Stimulated activated CD4-positive, alpha-beta T cell treated with anti-CD3 and anti-CD28 coated beads, Interleukin-2, amount 100 ng/mL, for 24 hours (primary cell): ENCODE measurements at regions not wholly inside any gene's neighbourhood (a gene's known extent, or its start where the extent isn't known, plus 50 kb on each side); places are given as distances from the start of the nearest gene placed in this dataset.
A peak's percentile ranks its signal among the peaks of the same experiment; 100 is the strongest.

Experiments
- DNase-seq, 2 donors: peaks; one replicate each; pipeline ENCODE4 v3.0.0-alpha.2; 2020

DNA sequence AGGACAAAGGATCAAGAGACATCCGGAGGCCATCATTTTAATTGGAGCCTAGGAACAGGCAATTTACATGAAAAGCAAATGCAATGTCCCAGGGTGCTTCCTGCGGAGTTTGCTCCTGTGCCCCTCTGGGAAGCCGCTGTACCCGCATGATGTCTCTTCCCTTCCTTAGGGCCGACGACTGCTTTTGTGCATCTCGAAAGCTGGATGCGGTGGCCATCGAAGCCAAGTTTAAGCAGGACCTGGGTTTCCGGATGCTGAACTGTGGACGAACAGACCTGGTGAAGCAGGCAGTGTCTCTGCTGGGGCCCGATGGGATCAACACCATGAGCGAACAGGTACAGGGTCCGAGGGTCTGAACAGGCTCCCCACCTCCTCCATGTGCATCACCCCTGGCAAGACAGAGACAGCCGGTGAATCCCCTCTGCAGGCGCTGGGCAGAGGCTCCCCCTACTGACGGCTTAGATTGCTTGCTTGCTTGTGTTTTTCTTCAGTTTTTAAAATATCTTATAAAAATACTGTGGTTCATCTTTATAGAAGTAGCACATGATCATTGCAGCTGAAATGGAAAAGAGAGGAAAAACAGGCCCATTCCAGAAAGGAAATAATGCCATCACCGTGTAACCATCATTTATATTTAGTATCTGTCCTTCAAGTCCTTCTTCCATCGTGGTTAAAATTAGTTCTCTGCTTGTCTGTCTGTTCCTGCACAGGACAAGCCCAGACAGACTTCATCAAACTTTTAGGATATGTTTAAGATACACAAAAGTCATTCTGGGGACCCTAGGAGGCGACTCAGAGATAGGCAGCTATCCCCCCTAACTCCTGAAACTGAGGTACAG lies 75.4 kb upstream of the PWP1 start:
- DNase-seq: peak; percentile 22 to 36

DNA sequence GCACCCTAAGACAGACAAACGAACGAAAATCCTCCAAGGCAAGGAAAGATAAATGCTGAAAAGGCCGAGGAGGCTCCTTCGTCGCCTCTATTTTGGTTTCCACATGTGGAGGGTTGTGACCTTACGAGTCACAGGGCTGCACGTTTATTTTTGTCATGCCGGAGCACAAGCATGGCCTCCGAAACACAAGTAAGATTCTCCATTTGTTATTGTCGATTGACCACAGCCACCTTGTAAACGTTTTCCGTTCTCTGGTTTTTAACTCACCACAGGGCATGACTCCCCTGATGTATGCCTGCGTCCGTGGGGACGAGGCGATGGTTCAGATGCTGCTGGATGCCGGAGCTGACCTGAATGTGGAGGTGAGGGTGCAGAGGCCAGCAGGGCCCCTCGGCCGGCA lies 73.1 kb upstream of the PWP1 start:
- no peak for DNase-seq

DNA sequence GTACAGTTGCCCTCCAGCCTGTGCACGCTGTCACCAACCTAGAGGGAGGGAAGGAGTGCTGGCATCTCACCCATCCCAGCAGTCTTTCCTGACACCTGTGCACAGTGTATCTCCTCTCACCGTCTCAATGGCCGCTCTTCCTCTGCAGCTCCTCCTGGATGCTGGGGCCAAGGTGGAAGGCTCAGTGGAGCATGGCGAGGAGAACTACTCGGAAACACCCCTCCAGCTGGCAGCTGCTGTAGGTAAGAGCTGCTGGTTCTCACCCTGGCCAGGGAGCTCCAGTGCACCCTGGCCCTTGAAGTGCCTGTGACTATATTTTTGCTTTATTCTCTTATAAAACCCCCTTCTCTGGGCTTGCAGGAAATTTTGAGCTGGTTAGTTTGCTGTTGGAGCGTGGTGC lies 68.7 kb upstream of the PWP1 start:
- no peak for DNase-seq

DNA sequence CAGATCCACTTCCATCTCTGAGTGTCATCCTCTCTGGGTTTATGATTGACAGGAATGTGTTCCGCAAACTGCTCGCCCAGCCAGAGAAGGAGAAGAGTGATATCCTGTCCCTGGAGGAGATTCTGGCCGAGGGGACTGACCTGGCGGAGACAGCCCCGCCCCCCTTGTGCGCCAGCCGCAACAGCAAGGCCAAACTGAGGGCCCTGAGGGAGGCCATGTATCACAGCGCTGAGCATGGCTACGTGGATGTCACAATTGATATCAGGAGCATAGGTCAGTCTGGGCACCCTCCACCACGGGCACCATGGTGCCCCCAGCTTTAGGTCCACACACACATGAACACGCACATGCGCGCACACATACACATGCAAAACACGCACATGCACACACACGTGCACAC lies 67.5 kb upstream of the PWP1 start:
- DNase-seq: no peak

DNA sequence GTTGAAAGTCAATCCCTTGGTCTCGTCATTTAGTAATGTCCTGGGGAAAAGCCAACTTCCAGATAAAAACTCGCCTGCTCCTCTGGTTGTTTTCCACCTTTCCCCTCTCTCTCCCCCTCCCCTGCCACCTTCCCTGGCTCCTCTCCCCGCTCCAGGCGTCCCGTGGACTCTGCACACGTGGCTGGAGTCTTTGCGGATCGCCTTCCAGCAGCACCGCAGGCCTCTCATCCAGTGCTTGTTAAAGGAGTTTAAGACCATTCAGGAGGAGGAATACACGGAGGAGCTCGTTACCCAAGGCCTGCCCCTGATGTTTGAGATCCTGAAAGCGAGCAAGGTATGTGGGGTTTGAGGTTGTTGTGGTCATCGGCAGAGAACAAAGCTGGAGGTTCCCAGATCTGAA lies 65.8 kb upstream of the PWP1 start:
- no peak for DNase-seq

DNA sequence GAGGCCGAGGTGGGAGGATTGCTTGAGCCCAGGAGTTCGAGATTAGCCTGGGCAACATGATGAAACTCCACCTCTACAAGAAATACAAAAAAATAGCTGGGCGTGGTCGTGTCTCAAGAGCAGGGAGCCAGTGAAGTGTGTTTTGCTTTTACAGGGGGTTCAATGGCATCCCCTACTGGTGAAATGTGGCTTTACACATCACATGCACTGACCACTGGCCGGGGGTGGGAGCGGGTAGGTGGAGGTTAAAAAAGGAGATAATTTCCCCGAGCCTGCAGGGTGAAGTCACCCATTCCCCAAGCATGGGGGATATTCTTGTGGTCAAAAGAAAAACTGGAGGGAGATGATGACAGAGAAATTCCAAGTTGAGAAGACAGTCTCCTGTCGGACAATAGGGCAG lies 63.6 kb upstream of the PWP1 start:
- DNase-seq: peak in 1 of 2 donors; percentile 8

DNA sequence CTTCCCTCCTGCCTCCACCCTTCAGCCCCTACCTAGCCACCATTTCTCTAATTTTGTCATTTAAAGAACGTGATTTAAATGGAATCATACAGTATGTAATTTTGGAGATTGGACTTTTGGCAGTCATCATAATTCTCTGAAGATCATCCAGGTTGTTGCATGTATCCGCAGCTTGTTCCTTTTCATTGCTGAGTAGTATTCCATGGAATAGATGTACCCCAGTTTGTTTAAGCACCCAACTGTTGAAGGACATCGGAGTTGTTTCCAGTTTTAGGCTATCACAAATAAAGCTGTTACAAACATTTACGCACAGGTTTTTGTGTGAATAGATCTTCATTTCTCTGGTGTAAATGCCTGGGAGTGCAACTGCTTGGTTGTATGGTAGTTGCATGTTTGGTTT lies 61.1 kb upstream of the PWP1 start:
- no peak for DNase-seq

DNA sequence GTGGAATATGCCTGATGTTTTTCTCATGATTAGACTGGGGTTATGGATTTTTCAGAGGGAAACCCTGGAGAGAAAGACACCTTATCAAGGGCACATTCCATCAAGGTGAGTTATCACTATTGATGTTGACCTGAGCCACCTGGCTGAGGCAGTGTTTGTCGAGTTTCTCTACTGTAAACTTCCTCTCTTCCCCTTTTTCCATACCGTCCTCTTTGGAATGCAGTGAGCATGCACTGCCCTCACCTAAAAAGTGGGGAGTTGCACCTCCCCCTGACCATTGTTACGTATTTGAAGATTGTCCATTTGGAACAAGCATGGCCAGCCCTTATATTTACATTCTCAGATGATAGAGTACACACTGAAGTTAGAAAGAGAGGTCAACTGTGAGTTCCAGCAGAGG lies 53.9 kb upstream of the PWP1 start:
- no peak for DNase-seq

DNA sequence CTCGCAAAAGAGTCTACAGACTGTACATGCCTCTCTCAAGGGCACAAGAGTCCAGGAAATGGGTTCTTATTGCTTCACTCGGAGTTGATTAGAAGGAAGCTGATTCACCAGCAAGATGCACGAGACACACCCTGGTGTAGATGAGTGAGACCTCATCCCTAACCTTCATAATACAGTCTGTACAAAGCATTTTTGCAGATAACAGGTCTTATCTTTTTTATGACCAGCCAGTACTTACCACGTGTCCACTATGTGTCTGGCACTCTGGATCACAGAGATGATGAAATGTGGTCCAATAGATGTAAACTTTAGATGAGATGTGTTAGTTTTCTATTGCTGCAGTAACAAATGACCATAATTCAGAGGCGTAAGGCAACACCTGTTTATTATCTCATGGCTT lies 53.4 kb upstream of the PWP1 start:
- no peak for DNase-seq

DNA sequence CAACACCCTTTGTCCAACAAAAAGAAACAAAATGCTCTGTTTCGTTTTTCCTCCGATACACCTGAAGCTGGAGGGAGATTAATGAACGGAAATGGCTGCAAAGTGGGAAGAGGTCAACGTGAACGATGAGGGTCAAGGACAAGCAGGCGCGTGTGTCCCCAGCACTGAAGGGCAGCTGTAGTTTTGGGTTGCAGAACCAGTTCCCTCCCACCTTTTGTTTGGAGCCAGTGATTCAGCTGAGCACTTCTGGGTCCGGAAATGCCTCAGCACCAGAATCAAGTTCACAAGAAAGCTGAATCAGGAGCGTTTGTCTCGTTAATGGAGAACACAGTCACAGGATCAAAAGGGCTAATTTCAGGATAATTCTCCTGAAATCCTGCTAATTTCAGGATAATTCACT lies 51.1 kb upstream of the PWP1 start:
- no peak for DNase-seq

DNA sequence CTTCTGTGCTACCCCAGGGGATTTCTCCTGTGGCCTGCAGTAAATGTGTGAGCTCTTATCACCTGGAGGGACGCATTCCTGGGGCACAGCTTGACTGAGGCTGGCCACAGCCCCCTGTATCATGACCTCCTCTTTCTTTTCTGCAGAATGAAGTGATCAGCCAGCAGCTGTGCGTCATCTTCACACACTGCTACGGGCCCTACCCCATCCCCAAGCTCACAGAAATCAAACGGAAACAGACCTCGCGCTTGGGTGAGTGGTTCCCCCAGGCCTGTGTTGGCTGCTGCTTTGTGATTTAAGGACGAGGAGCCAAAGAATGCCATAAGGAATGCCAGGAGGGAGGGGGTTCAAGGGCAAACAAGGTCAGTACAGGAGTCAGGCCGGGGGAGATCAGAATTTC lies 50.5 kb upstream of the PWP1 start:
- no peak for DNase-seq
